Loucy (cell line): ENCODE measurements at regions not wholly inside any gene's neighbourhood (a gene's known extent, or its start where the extent isn't known, plus 50 kb on each side); places are given as distances from the start of the nearest gene placed in this dataset.

Experiments used
- CTCF ChIP-seq: fragments of 200-600 bp; sonication (generic); conservative IDR thresholded peaks from 2 replicates; pipeline ENCODE4 v1.5.1; 2014; ENCODE audit warnings: mild to moderate bottlenecking, antibody characterized with exemption, low read length
- EZH2phosphoT487 ChIP-seq: fragments of 200-600 bp; IDR thresholded peaks from 2 replicates; pipeline ENCODE4 v1.6.1; 2018; ENCODE audit warnings: antibody characterized with exemption, mild to moderate bottlenecking, moderate library complexity, borderline replicate concordance

- TF ChIP-seq CTCF (no peak), EZH2phosphoT487 (no peak)
These were observed 201.3 kb upstream of the OSR1 start for GRCh38 chr2:19559596-19560240.
